ENCODE measurements at regions not wholly inside any gene's neighbourhood (a gene's known extent, or its start where the extent isn't known, plus 50 kb on each side); places are given as distances from the start of the nearest gene placed in this dataset.

DNA sequence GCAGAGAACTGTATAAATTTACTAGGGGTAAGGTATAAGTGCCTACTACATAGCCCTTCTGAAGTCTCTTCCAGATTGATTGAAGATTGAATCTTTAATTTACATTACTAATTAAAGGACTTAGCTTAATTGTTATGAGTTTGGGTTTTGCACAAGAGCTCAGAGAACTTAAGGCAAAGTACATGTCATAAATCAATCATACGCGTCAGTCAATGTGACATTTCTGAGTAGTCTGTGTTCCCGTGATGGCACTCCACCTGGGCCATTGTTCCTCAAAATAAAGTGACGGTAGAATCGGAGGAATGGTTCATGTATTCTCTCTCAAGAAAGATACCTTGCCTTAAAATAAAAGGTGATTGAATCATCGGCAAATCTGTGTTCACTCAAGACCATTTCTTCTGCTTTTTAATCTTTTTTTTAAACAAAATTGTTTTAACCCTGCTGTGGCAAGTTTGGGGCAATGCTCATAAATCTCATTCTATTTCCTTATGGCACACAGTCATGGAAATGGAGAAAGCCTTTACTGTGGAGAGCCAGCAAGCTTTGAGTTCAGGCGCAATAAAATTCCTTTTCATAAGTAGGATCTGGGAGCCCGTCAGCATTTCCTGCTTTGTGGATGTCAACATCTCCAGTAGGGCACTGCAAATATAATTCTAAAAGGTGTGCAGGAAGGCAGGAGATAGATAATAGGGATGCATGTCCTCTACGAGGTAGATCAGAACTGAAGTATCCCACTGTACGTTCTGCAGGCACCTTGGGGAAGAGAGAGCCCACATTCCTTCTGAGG, 427.4 kb downstream of the GATA3 start:
- no peak for DNase-seq (ENCODE audit: low read depth)

GRCh38 chr10:8485032-8485431, 430.5 kb downstream of the GATA3 start:
- no peak for DNase-seq (ENCODE audit: low read depth)

DNA sequence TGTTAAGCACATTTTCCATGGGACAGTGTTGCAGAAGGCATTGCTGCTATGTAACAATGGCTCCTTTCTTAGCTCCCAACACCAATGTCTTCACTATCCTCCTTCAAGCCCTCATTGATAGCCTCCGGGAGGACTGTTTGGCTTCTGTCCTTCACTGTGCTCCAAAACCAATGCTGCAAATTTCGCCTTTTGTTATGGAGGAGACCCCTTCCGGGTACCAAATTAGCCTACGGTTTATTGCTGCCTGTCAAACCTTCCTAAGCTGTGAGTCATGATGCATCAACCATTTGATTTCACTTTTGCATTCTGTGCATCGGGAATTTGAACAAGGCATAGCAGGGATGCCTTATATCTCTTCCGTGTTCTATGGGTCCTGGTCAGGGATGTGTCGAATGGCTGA, 432.9 kb downstream of the GATA3 start:
- DNase-seq (ENCODE audit: low read depth), result no peak

DNA sequence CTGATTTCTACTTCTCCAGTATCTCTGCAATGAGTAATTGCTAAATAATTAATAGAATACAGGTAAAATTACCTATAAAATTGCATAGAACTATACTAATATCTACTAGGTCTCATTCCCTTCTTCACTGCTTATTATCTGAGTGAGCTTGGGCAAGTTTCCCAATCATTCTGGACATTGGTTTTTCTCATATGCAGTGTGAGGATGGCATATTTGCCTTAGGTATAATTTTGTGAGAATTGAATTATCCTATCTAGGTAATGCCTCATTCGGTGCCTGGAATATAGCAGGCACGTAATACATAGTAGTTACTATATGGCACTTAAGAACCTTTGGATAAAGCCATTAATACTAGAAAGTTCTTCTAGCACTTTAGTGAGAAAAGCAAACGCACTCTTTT, 434.7 kb downstream of the GATA3 start:
- no peak for DNase-seq (ENCODE audit: low read depth)

- no peak for DNase-seq (ENCODE audit: low read depth)
Measured at GRCh38 chr10:8489823-8490222, 435.3 kb downstream of the GATA3 start.

- no peak for DNase-seq (ENCODE audit: low read depth)
Measured at GRCh38 chr10:8498290-8498689, 443.8 kb downstream of the GATA3 start.

DNA sequence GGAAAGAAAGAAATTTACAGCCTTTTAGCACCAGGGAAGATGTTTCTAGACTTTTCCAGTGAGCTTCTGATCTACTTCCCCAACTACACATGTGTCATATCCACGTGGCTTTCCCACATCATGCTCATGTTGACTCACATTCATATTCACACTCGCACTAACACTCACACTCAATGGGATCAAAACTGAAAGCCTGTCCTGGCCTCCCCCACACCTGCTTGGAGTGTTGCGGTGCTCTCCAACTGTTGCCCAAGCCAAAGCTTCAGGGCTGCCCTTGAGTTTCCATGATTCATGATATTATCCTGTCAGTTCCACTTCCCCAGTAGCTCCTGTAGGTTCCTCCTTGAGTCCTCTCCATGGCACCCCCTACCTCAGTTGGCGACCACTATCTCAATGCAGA, 444.4 kb downstream of the GATA3 start:
- DNase-seq (ENCODE audit: low read depth), result no peak

GRCh38 chr10:8499312-8499711, 444.8 kb downstream of the GATA3 start:
- no peak for DNase-seq (ENCODE audit: low read depth)

GRCh38 chr10:8499752-8500390, 445.4 kb downstream of the GATA3 start:
- DNase-seq (ENCODE audit: low read depth), result no peak

DNA sequence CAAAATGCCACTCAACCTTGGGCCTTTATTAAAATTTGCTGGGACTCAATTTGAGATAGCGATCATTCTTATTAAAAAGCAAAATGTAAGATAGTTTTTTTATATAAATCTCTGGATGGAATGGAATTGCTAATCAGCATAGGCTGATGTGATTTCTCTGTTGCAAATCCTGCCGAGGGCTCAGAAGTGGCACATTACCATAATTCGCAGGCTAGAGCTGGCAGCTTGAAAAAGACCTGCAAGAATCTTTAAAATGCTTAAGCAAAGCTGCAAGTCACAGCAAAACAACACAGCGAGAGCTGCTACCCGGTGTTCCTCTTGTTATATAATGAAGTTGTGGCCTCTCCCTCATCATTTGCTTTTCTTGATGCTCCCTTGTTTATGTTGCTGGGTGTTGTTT, 448.1 kb downstream of the GATA3 start:
- no peak for DNase-seq (ENCODE audit: low read depth)

DNA sequence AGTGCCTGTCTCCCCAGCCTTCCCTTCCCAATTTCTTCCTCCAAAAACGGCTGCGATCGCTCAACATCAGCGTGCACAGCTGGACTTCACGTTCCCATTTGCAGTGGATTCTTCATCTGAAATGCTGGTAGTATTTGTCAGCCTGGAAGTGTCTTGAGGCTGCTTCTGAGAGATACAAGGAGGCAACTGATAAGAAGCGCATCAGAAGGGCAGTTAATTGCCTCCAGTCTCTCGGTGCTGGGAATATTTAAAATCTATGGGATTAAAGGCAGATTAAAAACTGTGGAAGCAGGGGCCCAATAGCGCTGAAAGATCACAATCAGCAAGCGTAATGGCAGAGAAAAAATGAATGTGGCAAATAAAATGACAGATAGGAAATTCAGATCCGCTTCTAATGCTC, 450.0 kb downstream of the GATA3 start:
- DNase-seq (ENCODE audit: low read depth), result no peak

DNA sequence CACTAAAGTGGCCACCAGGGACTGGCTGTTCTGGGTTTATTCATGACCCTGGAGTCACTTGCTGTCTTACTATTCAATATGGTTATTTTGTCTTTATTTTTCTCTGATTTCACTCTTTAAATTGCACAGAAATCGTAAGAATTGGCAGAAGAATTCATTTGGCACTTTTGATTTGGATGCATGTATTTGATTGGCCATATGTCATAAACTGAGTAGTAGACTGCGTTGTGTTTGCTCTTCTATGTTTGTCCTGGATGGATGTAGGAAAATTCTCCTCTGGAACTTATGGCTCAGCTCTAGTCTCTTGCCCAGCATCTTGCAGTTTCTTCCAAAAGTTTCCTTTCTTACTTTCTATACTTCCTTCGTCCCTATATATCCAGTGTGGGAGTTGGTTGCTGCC, 452.7 kb downstream of the GATA3 start:
- no peak for DNase-seq (ENCODE audit: low read depth)

DNA sequence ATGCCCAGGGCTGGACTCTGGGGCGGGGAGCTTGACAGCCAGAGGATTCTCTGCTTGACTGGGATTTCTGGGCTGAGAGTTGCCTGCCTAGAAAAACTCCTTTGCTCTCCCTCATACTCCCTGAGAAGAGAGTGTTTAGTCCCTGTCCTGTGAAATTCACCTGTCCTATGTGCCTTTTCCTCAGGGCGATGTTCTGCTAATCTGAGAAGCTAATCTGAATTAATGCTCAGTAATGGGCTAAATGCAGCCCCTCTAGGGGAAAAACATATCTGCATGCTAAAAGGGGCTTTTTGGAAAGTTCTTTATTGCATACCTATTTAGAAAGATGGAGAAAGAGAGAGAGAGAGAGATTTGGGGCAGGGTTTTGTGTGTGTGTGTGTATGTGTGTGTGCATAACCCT, 454.4 kb downstream of the GATA3 start:
- no peak for DNase-seq (ENCODE audit: low read depth)

DNA sequence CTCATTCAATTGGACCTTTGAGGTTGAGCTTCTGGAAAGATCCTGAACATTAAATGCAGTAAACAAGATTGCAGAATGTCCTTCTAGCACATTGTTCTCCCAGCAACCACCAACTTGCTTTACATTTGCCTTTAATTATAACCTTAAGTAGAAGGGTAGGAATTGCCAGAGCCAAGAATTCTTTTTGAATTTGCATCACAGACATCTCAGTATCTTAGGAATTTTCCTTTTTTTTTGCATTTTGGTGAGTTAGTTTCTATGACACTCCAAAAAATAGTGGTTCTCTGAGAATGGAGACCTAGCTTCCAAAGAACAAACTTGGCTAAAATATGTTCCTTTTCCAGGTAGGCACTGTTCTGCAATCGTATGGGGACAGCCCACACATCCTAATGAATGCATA, 456.0 kb downstream of the GATA3 start:
- no peak for DNase-seq (ENCODE audit: low read depth)

GRCh38 chr10:8511026-8511425, 456.5 kb downstream of the GATA3 start:
- no peak for DNase-seq (ENCODE audit: low read depth)

- no peak for DNase-seq (ENCODE audit: low read depth)
Measured at GRCh38 chr10:8513155-8514147, 459.0 kb downstream of the GATA3 start.

GRCh38 chr10:8520382-8520781, 465.9 kb downstream of the GATA3 start:
- DNase-seq (ENCODE audit: low read depth), result no peak

DNA sequence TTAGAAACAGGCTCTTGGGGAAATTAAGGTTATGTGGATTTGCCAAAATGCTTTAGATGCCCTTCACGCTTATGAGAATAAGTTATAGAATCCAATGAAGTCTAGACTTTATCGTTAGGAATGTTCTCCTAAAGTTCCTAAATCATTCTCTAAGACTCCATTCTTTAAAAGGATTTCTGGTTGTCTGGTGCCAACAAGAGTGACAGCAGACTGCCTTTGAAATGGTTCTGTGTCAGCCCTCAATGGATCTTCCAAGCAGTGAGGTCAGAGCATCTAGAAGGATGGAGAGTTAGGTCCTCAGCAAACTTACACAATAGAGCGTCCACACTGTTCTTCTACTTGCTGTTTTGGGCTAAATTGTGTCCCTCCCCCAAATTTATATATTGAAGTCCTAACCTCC, 473.3 kb downstream of the GATA3 start:
- DNase-seq (ENCODE audit: low read depth), result no peak

GRCh38 chr10:8531116-8531515, 476.6 kb downstream of the GATA3 start:
- DNase-seq (ENCODE audit: low read depth), result no peak

- DNase-seq (ENCODE audit: low read depth), result no peak
Measured at GRCh38 chr10:8532647-8533046, 478.2 kb downstream of the GATA3 start.

DNA sequence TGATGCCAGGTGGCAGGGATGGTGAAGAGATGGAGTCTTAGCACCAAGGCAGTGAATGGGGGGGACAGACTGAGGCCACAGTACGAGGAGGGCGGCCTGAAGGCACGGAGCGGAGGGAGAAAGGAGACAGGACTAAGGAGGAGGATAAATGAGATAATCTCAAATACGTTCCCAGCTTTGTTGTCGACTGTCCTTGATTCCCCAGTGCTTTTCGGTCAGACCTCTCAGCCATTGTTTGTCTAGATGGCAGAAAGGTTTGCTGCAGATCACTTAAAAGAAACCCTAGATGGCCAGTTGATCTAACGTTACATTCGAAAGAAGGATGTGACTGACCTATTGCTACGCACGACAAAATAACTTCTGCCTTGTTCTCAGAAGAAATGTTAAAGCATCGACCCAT, 479.0 kb downstream of the GATA3 start:
- DNase-seq (ENCODE audit: low read depth), result no peak

- no peak for DNase-seq (ENCODE audit: low read depth)
Measured at GRCh38 chr10:8534096-8534495, 479.6 kb downstream of the GATA3 start.
